Fibroblast of lung (primary cell): ENCODE measurements at regions not wholly inside any gene's neighbourhood (a gene's known extent, or its start where the extent isn't known, plus 50 kb on each side); places are given as distances from the start of the nearest gene placed in this dataset.

Experiments used
- DNase-seq, 2 donors: peaks; one replicate each; pipeline versions ENCODE4 v3.0.0 to v3.0.0-alpha.2; 2010; ENCODE audit warnings: low read depth in 2 of 2
- H2AFZ ChIP-seq: 2 replicates; pipeline ENCODE4 v1.5.1; 2012; ENCODE audit warnings: low read length, control low read depth, inconsistent platforms
- H3K27ac ChIP-seq: 2 replicates; pipeline ENCODE4 v1.5.1; 2011; ENCODE audit warnings: low read length, control low read depth; ENCODE audit not compliant: insufficient read depth
- H3K27me3 ChIP-seq: 2 replicates; pipeline ENCODE4 v1.5.1; 2011; ENCODE audit warnings: mild to moderate bottlenecking, low read length; ENCODE audit not compliant: control insufficient read depth, insufficient read depth
- H3K36me3 ChIP-seq: 2 replicates; pipeline ENCODE4 v1.5.1; 2011; ENCODE audit warnings: low read length; ENCODE audit not compliant: control insufficient read depth, insufficient read depth
- H3K4me1 ChIP-seq: 2 replicates; pipeline ENCODE4 v1.5.1; 2011; ENCODE audit warnings: low read length; ENCODE audit not compliant: control insufficient read depth, insufficient read depth; ENCODE audit errors: extremely low read depth
- H3K4me2 ChIP-seq: 2 replicates; pipeline ENCODE4 v1.5.1; 2011; ENCODE audit warnings: low read length, control low read depth; ENCODE audit not compliant: insufficient read depth; ENCODE audit errors: extremely low read depth
- H3K4me3 ChIP-seq, 4 experiments: fragments of 200-600 bp in 1 of 4; sonication (generic) in 1 of 4; replicated peaks in 1 of 4; 2 replicates each; pipeline ENCODE4 v1.5.1; 2011 to 2016; ENCODE audit warnings: low read length in 4 of 4, low read depth in 3 of 4, mild to moderate bottlenecking in 3 of 4, control low read depth in 2 of 4, inconsistent platforms in 1 of 4, mixed read lengths in 1 of 4; ENCODE audit not compliant: insufficient read depth in 1 of 4; ENCODE audit errors: control extremely low read depth in 1 of 4
- H3K79me2 ChIP-seq: 2 replicates; pipeline ENCODE4 v1.5.1; 2012; ENCODE audit warnings: mild to moderate bottlenecking, low read length, inconsistent platforms; ENCODE audit not compliant: control insufficient read depth, insufficient read depth
- H3K9ac ChIP-seq: 2 replicates; pipeline ENCODE4 v1.5.1; 2011; ENCODE audit warnings: mild to moderate bottlenecking, low read length, control low read depth; ENCODE audit not compliant: insufficient read depth
- H3K9me3 ChIP-seq: 2 replicates; pipeline ENCODE4 v1.5.1; 2012; ENCODE audit warnings: low read depth, low read length; ENCODE audit not compliant: control insufficient read depth, insufficient read depth
- H4K20me1 ChIP-seq: 2 replicates; pipeline ENCODE4 v1.5.1; 2011; ENCODE audit warnings: low read length; ENCODE audit not compliant: control insufficient read depth, insufficient read depth; ENCODE audit errors: extremely low read depth
- EZH2 ChIP-seq: IDR thresholded peaks from 2 replicates; pipeline ENCODE4 v1.5.1; 2012; ENCODE audit warnings: low read length, control low read depth, mild to moderate bottlenecking; ENCODE audit errors: missing control alignments
- TF ChIP-seq, protein P1 (sequence below), 2 donors: IDR thresholded peaks in 1 of 2; conservative IDR thresholded peaks in 1 of 2; 1 replicate in 1 of 2; 2 replicates in 1 of 2; pipeline ENCODE4 v1.5.1; 2011 to 2012; ENCODE audit warnings: low read length in 2 of 2, control low read depth in 1 of 2, inconsistent platforms in 1 of 2, low read depth in 1 of 2, mild to moderate bottlenecking in 1 of 2

- Histone ChIP-seq H4K20me1 (no peaks in the 10 kb centered on the region), H3K4me2 (no peak overlapping the region), H3K4me1 (no peaks in the 10 kb centered on the region), H3K9me3 (no peaks in the 10 kb centered on the region), H3K4me3 (no peak overlapping the region), H3K27me3 (no peaks in the 10 kb centered on the region), H3K79me2 (no peaks in the 10 kb centered on the region), H3K27ac (no peak overlapping the region), H3K36me3 (no peaks in the 10 kb centered on the region), H3K9ac (no peak overlapping the region), H2AFZ (no peak overlapping the region)
- DNase-seq = no peak
- TF ChIP-seq, protein P1, sequence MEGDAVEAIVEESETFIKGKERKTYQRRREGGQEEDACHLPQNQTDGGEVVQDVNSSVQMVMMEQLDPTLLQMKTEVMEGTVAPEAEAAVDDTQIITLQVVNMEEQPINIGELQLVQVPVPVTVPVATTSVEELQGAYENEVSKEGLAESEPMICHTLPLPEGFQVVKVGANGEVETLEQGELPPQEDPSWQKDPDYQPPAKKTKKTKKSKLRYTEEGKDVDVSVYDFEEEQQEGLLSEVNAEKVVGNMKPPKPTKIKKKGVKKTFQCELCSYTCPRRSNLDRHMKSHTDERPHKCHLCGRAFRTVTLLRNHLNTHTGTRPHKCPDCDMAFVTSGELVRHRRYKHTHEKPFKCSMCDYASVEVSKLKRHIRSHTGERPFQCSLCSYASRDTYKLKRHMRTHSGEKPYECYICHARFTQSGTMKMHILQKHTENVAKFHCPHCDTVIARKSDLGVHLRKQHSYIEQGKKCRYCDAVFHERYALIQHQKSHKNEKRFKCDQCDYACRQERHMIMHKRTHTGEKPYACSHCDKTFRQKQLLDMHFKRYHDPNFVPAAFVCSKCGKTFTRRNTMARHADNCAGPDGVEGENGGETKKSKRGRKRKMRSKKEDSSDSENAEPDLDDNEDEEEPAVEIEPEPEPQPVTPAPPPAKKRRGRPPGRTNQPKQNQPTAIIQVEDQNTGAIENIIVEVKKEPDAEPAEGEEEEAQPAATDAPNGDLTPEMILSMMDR (conservative IDR thresholded peaks at IDR 0.05 in 1 of 2, IDR thresholded peaks at IDR 0.05 in 1 of 2; ENCODE audit: low read depth in 1 of 2, low read length in 2 of 2) = no peak
- no peak for TF ChIP-seq EZH2
Measured at GRCh38 chr11:112801817-112802088, 159.5 kb upstream of the NCAM1 start.

DNA sequence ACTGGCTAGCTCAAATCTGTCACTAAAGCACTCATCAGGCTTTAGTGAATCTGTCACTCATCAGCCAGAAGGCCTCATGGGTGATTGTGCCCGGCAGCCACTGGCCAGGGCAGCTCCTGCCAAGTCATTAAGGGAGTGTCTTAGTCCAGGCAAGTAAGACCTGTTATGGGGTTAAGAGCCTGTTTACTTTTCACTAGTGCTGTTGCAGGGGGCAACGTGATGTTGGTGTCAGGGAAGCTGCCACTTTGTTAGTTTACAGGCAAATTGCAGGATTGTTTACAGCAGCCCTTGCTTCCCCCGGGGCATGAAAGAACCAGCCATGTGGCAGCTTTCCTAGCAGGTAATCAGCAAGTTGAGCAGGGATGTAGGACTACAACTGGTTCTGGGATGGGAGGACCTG is 155.6 kb upstream of the NCAM1 start:
- Histone ChIP-seq H3K4me3 (no peak overlapping the region), H3K4me1 (no peaks in the 10 kb centered on the region), H3K36me3 (no peaks in the 10 kb centered on the region), H3K9me3 (no peaks in the 10 kb centered on the region), H3K27ac (no peak overlapping the region), H3K27me3 (no peaks in the 10 kb centered on the region), H3K9ac (no peak overlapping the region), H4K20me1 (no peaks in the 10 kb centered on the region), H2AFZ (no peak overlapping the region), H3K79me2 (no peaks in the 10 kb centered on the region), H3K4me2 (no peak overlapping the region)
- TF ChIP-seq EZH2 = no peak
- TF ChIP-seq, protein P1 (conservative IDR thresholded peaks at IDR 0.05 in 1 of 2, IDR thresholded peaks at IDR 0.05 in 1 of 2; ENCODE audit: low read depth in 1 of 2, low read length in 2 of 2) = no peak
- no peak for DNase-seq

- no peak overlapping the region for H3K4me2 ChIP-seq
- no peaks in the 10 kb centered on the region for H3K36me3 ChIP-seq
- H2AFZ ChIP-seq = no peak overlapping the region
- no peak overlapping the region for H3K4me3 ChIP-seq
- no peak for TF ChIP-seq EZH2
- no peak for DNase-seq
- H3K79me2 ChIP-seq = no peaks in the 10 kb centered on the region
- H3K9me3 ChIP-seq = no peaks in the 10 kb centered on the region
- H4K20me1 ChIP-seq = no peaks in the 10 kb centered on the region
- H3K27me3 ChIP-seq = no peaks in the 10 kb centered on the region
- H3K27ac ChIP-seq = no peak overlapping the region
- H3K4me1 ChIP-seq = no peaks in the 10 kb centered on the region
- H3K9ac ChIP-seq = no peak overlapping the region
Measured at GRCh38 chr11:112806256-112806655, 155.0 kb upstream of the NCAM1 start.

GRCh38 chr11:112806876-112807275 is 154.3 kb upstream of the NCAM1 start:
- Histone ChIP-seq H3K9me3 (no peaks in the 10 kb centered on the region), H3K4me2 (no peak overlapping the region), H3K4me3 (no peak overlapping the region), H3K9ac (no peak overlapping the region), H3K4me1 (no peaks in the 10 kb centered on the region), H2AFZ (no peak overlapping the region), H3K27ac (no peak overlapping the region), H3K79me2 (no peaks in the 10 kb centered on the region), H3K27me3 (no peaks in the 10 kb centered on the region), H4K20me1 (no peaks in the 10 kb centered on the region), H3K36me3 (no peaks in the 10 kb centered on the region)
- TF ChIP-seq EZH2 = no peak
- no peak for DNase-seq
